Keratinocyte (primary cell): ENCODE measurements at regions not wholly inside any gene's neighbourhood (a gene's known extent, or its start where the extent isn't known, plus 50 kb on each side); places are given as distances from the start of the nearest gene placed in this dataset.

Source experiments
- EZH2 ChIP-seq: IDR thresholded peaks from one replicate; pipeline ENCODE4 v1.6.1; 2012; ENCODE audit warnings: inconsistent platforms, mild to moderate bottlenecking, low read length, moderate library complexity
- TF ChIP-seq, protein P1 (sequence below), 3 experiments: IDR thresholded peaks in 1 of 3; conservative IDR thresholded peaks in 1 of 3; optimal IDR thresholded peaks in 1 of 3; 2 replicates in 2 of 3; 3 replicates in 1 of 3; pipeline versions ENCODE3 to v1.5.1; 2011; ENCODE audit warnings: low read length in 3 of 3, mild to moderate bottlenecking in 3 of 3, moderate library complexity in 2 of 3, control low read depth in 1 of 3, inconsistent platforms in 1 of 3; ENCODE audit not compliant: insufficient read depth in 2 of 3; ENCODE audit errors: extremely low read depth in 1 of 3

DNA sequence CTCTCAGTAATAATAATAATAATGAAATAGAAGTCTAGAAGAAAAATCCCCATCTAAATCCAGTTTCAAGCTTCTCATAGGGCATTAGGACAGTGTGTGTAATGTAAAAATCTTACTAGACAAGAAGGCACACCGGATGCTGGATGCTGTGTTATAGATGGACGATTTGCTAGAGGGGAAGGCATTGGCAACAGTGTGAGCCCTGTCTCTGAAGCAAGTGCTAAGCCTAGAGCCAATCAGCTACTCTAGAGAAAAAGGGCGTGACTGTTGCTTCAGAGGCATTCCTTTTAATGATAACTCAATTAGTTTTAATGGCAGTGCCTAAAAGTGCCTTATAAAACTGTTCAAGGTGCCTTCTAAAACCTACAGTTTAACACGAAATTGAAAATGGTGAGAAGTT lies 344.9 kb downstream of the TDRD15 start:
- TF ChIP-seq, protein P1, sequence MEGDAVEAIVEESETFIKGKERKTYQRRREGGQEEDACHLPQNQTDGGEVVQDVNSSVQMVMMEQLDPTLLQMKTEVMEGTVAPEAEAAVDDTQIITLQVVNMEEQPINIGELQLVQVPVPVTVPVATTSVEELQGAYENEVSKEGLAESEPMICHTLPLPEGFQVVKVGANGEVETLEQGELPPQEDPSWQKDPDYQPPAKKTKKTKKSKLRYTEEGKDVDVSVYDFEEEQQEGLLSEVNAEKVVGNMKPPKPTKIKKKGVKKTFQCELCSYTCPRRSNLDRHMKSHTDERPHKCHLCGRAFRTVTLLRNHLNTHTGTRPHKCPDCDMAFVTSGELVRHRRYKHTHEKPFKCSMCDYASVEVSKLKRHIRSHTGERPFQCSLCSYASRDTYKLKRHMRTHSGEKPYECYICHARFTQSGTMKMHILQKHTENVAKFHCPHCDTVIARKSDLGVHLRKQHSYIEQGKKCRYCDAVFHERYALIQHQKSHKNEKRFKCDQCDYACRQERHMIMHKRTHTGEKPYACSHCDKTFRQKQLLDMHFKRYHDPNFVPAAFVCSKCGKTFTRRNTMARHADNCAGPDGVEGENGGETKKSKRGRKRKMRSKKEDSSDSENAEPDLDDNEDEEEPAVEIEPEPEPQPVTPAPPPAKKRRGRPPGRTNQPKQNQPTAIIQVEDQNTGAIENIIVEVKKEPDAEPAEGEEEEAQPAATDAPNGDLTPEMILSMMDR (optimal IDR thresholded peaks at IDR 0.05 in 1 of 3, IDR thresholded peaks at IDR 0.05 in 1 of 3, conservative IDR thresholded peaks at IDR 0.05 in 1 of 3; ENCODE audit: extremely low read depth in 1 of 3, insufficient read depth in 2 of 3, low read length in 3 of 3), result no peak
- TF ChIP-seq EZH2, result no peak
